ENCODE measurements at regions not wholly inside any gene's neighbourhood (a gene's known extent, or its start where the extent isn't known, plus 50 kb on each side); places are given as distances from the start of the nearest gene placed in this dataset.

DNA sequence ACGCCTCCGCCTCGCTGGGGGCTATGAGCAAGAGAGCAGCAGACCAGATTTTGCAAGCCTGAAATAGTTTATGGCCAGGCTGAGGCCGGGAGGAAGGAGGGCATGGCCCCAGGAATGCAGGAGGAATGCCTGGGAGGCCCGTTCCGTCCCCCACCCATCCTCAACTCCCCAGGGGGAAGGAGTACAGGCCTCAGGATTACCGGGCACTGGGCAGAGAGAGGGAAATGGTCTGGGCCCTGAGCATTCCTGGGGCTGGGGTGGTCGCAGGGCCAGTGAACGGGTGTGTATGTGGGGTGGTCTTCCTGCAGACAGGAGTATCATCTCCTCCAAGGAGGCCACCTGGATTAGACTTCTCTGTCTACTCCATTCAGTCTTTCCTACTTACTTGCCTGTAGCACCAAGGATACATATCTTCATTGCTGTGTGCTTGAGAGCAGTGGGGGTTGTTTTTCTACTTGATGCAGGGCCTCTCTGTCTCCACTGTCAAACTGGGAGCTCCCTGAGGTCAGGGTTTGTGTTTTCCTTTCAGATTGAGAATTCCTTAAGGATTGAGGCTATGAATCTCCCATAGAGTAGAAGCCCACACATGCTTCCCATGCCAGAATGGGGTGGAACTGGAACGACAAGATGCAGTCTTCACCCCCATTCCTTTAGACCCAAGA is 81.3 kb downstream of the VEGFA start:
- DNase-seq (ENCODE audit: low read depth, low spot score): no peak
- Histone ChIP-seq H3K27ac (ENCODE audit: low read length) (no peak overlapping the region), H3K9me3 (ENCODE audit: control insufficient read depth, insufficient read depth, low read depth, low read length) (no peaks in the 10 kb centered on the region), H3K27me3 (ENCODE audit: control insufficient read depth, insufficient read depth, low read length) (no peaks in the 10 kb centered on the region), H3K4me3 (ENCODE audit: low read depth in 2 of 2, low read length in 2 of 2) (no peak overlapping the region), H3K36me3 (ENCODE audit: control insufficient read depth, insufficient read depth, low read length) (no peaks in the 10 kb centered on the region), H3K4me1 (ENCODE audit: control insufficient read depth, insufficient read depth, low read length) (no peaks in the 10 kb centered on the region)
- BruUV-seq (replicated peaks): no TSS peak
- in situ Hi-C loops (cut with HindIII; ENCODE audit: low pct_unique_long_range_greater_than_20kb, low sequenced_read_pairs) (no loop called here), intact Hi-C loops (cut with micrococcal nuclease; ENCODE audit: unreplicated experiment) (no loop called here)
- CTCF ChIA-PET: no interaction called here
- ATAC-seq: no peak
- TF ChIP-seq TCF7L2 (IDR thresholded peaks at IDR 0.05; ENCODE audit: low read depth, low read length) (no peak), POLR2AphosphoS5 (IDR thresholded peaks at IDR 0.05; ENCODE audit: low read depth, low read length) (no peak), SIN3A (IDR thresholded peaks at IDR 0.05; ENCODE audit: borderline replicate concordance, insufficient read depth, low read depth, low read length) (no peak)
- TF ChIP-seq, protein P1, sequence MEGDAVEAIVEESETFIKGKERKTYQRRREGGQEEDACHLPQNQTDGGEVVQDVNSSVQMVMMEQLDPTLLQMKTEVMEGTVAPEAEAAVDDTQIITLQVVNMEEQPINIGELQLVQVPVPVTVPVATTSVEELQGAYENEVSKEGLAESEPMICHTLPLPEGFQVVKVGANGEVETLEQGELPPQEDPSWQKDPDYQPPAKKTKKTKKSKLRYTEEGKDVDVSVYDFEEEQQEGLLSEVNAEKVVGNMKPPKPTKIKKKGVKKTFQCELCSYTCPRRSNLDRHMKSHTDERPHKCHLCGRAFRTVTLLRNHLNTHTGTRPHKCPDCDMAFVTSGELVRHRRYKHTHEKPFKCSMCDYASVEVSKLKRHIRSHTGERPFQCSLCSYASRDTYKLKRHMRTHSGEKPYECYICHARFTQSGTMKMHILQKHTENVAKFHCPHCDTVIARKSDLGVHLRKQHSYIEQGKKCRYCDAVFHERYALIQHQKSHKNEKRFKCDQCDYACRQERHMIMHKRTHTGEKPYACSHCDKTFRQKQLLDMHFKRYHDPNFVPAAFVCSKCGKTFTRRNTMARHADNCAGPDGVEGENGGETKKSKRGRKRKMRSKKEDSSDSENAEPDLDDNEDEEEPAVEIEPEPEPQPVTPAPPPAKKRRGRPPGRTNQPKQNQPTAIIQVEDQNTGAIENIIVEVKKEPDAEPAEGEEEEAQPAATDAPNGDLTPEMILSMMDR (IDR thresholded peaks at IDR 0.05): no peak
- TF ChIP-seq, protein P2, sequence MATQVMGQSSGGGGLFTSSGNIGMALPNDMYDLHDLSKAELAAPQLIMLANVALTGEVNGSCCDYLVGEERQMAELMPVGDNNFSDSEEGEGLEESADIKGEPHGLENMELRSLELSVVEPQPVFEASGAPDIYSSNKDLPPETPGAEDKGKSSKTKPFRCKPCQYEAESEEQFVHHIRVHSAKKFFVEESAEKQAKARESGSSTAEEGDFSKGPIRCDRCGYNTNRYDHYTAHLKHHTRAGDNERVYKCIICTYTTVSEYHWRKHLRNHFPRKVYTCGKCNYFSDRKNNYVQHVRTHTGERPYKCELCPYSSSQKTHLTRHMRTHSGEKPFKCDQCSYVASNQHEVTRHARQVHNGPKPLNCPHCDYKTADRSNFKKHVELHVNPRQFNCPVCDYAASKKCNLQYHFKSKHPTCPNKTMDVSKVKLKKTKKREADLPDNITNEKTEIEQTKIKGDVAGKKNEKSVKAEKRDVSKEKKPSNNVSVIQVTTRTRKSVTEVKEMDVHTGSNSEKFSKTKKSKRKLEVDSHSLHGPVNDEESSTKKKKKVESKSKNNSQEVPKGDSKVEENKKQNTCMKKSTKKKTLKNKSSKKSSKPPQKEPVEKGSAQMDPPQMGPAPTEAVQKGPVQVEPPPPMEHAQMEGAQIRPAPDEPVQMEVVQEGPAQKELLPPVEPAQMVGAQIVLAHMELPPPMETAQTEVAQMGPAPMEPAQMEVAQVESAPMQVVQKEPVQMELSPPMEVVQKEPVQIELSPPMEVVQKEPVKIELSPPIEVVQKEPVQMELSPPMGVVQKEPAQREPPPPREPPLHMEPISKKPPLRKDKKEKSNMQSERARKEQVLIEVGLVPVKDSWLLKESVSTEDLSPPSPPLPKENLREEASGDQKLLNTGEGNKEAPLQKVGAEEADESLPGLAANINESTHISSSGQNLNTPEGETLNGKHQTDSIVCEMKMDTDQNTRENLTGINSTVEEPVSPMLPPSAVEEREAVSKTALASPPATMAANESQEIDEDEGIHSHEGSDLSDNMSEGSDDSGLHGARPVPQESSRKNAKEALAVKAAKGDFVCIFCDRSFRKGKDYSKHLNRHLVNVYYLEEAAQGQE (IDR thresholded peaks at IDR 0.05; ENCODE audit: insufficient read depth in 1 of 2, low read depth in 2 of 2, low read length in 1 of 2): no peak
- POLR2A ChIA-PET: no interaction called here

DNA sequence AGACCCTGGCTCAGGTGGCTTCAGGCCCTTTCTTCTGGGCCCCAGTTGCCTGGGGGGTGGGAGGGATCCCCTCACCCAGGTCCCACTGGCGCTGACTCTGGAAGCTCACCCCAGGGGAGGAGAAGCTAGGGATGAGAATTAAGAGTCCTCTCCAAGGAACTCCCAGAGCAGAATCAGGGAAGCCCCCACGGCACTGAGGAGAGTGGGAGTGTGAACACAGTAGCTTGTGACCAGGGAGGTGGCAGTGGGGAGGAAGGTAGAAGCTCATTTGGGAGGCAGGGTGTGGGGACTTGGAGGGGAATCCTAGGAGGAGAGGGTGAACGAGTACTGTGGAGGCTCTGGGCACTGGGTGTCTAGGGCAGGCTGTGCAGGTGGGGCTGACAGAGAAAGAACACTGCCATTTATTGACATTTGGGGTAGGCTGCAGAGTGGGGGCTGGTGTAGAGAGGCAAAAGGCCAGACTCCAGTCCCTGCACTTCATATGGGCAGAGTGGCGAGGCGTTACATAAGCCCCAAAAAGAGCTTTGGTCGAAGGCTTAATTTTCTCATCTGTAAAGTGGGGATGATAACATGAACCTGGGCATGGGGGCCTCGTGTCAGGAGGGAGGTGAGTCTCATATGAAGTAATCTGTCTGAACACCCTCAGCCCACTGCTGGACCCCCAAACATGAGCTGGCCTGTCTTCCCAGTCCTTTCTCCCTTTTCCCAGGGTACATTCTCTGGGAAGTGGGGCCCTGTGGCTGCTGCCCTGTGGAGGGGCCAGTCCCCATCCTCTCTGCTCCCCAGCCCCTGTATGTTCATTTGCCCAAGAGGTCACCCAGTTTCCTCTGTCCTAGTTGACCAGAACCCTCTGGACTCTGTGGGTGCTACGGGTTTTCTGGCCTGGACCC is 80.5 kb downstream of the VEGFA start:
- TF ChIP-seq, protein P1 (IDR thresholded peaks at IDR 0.05): no peak
- no peak for TF ChIP-seq SIN3A (IDR thresholded peaks at IDR 0.05; ENCODE audit: borderline replicate concordance, insufficient read depth, low read depth, low read length)
- TF ChIP-seq POLR2AphosphoS5 (IDR thresholded peaks at IDR 0.05; ENCODE audit: low read depth, low read length): no peak
- TF ChIP-seq, protein P2 (IDR thresholded peaks at IDR 0.05; ENCODE audit: insufficient read depth in 1 of 2, low read depth in 2 of 2, low read length in 1 of 2): no peak
- no peak for TF ChIP-seq TCF7L2 (IDR thresholded peaks at IDR 0.05; ENCODE audit: low read depth, low read length)
- BruUV-seq (replicated peaks): no TSS peak
- H3K36me3 ChIP-seq (ENCODE audit: control insufficient read depth, insufficient read depth, low read length): no peaks in the 10 kb centered on the region
- H3K27me3 ChIP-seq (ENCODE audit: control insufficient read depth, insufficient read depth, low read length): no peaks in the 10 kb centered on the region; the same call in 1 of the 2 replicates
- ChIA-PET POLR2A (interaction anchor here (0.6 kb wide), 1 partner anchor 746 kb away, joined by 11 read pairs; no protein-coding TSS in a partner anchor), CTCF (no interaction called here)
- no peak for DNase-seq (ENCODE audit: low read depth, low spot score)
- no peaks in the 10 kb centered on the region for H3K4me1 ChIP-seq (ENCODE audit: control insufficient read depth, insufficient read depth, low read length)
- H3K27ac ChIP-seq (ENCODE audit: low read length): no peak overlapping the region
- ATAC-seq: no peak
- H3K9me3 ChIP-seq (ENCODE audit: control insufficient read depth, insufficient read depth, low read depth, low read length): no peaks in the 10 kb centered on the region
- in situ Hi-C loops (cut with HindIII; ENCODE audit: low pct_unique_long_range_greater_than_20kb, low sequenced_read_pairs): no loop called here
- intact Hi-C loops (cut with micrococcal nuclease; ENCODE audit: unreplicated experiment): no loop called here
- no peak overlapping the region for H3K4me3 ChIP-seq (ENCODE audit: low read depth in 2 of 2, low read length in 2 of 2)

Measured in Panc1 (cell line).